HCT116 (cell line): ENCODE measurements at regions not wholly inside any gene's neighbourhood (a gene's known extent, or its start where the extent isn't known, plus 50 kb on each side); places are given as distances from the start of the nearest gene placed in this dataset.

ENCODE experiments used
- ATAC-seq: fragments of 200-7000 bp; cut with Tn5 transposase; 2 replicates; pipeline ENCODE4 v1.9.1; 2020; ENCODE audit warnings: mild to moderate bottlenecking, moderate library complexity
- BruUV-seq: library from RNA; stranded (reverse); fragments of 400-500 nt; replicated peaks from 2 replicates; lab custom pipeline; 2021; lab: Mats Ljungman, UMichigan
- CTCF ChIA-PET: fragments of 300-600 bp; sonication (Branson Sonifier 250); formaldehyde crosslinking; loops from one replicate; lab custom pipeline; 2021; ENCODE audit warnings: antibody characterized with exemption; lab: Charles Lee
- POLR2A ChIA-PET: fragments of 300-600, 350-600 bp; sonication (Branson Sonifier 250); formaldehyde crosslinking; loops from one replicate; lab custom pipeline; 2021; ENCODE audit warnings: antibody characterized with exemption; lab: Charles Lee
- RAD21 ChIA-PET, 2 experiments: fragments of 300-600 bp; sonication (Branson Sonifier 250); formaldehyde crosslinking; loops; one replicate each; lab custom pipeline; 2023; ENCODE audit warnings: low total read pairs in 2 of 2; ENCODE audit not compliant: uncharacterized antibody in 2 of 2, unreplicated experiment in 2 of 2, low non-redundant PET in 1 of 2; lab: Charles Lee
- DNase-seq: peaks from one replicate; pipeline ENCODE4 v3.0.0-alpha.2; 2010; ENCODE audit warnings: low read depth, low spot score
- H2AFZ ChIP-seq: fragments of 200-600 bp; shearing (Covaris generic), sonication (generic); 2 replicates; pipeline ENCODE4 v1.6.1; 2017; ENCODE audit warnings: low read depth, mixed run types, mixed read lengths, antibody characterized with exemption, low read length; ENCODE audit not compliant: poor library complexity, severe bottlenecking
- H3K27ac ChIP-seq: 2 replicates; pipeline ENCODE4 v1.5.1; 2012; ENCODE audit warnings: low read depth, low read length
- H3K27me3 ChIP-seq: fragments of 200-600 bp; sonication (generic); 2 replicates; pipeline ENCODE4 v1.6.1; 2016; ENCODE audit warnings: mixed run types, low read length, mixed read lengths; ENCODE audit not compliant: insufficient read depth
- H3K36me3 ChIP-seq, 2 experiments: fragments of 200-500 bp in 1 of 2; fragments of 200-600 bp in 1 of 2; sonication (Bioruptor generic) in 1 of 2; sonication (generic) in 1 of 2; 2 replicates each; pipeline versions ENCODE4 v1.5.1 to v1.6.1; 2014 to 2016; ENCODE audit warnings: low read length in 2 of 2, inconsistent platforms in 1 of 2, mixed read lengths in 1 of 2, mixed run types in 1 of 2; ENCODE audit not compliant: insufficient read depth in 2 of 2, control insufficient read depth in 1 of 2
- H3K4me1 ChIP-seq, 2 experiments: fragments of 200-600 bp in 1 of 2; sonication (generic) in 1 of 2; 2 replicates each; pipeline versions ENCODE4 v1.5.1 to v1.6.1; 2012 to 2017; ENCODE audit warnings: low read length in 2 of 2, inconsistent platforms in 1 of 2, mild to moderate bottlenecking in 1 of 2, mixed read lengths in 1 of 2, mixed run types in 1 of 2, moderate library complexity in 1 of 2; ENCODE audit not compliant: insufficient read depth in 2 of 2, control insufficient read depth in 1 of 2
- H3K4me2 ChIP-seq: fragments of 200-600 bp; sonication (generic); 2 replicates; pipeline ENCODE4 v1.6.1; 2017; ENCODE audit warnings: mixed run types, low read length, mixed read lengths
- H3K4me3 ChIP-seq, 2 experiments: fragments of 200-600 bp in 1 of 2; sonication (generic) in 1 of 2; replicated peaks in 1 of 2; 2 replicates each; pipeline ENCODE4 v1.5.1; 2011 to 2016; ENCODE audit warnings: low read length in 2 of 2, control low read depth in 1 of 2, low read depth in 1 of 2, mild to moderate bottlenecking in 1 of 2, mixed read lengths in 1 of 2, mixed run types in 1 of 2
- H3K79me2 ChIP-seq: fragments of 200-600 bp; sonication (generic); 2 replicates; pipeline ENCODE4 v1.6.1; 2017; ENCODE audit warnings: mild to moderate bottlenecking, mixed run types, low read length, moderate library complexity, mixed read lengths; ENCODE audit not compliant: insufficient read depth
- H3K9ac ChIP-seq: fragments of 200-600 bp; sonication (generic); 2 replicates; pipeline ENCODE4 v1.6.1; 2016; ENCODE audit warnings: low read length, mixed read lengths
- H3K9me2 ChIP-seq: fragments of 200-600 bp; sonication (generic), shearing (Covaris generic); 2 replicates; pipeline ENCODE4 v1.6.1; 2017; ENCODE audit warnings: mixed run types, mild to moderate bottlenecking, moderate library complexity; ENCODE audit not compliant: insufficient read depth
- H3K9me3 ChIP-seq, 2 experiments: fragments of 200-500 bp in 1 of 2; fragments of 200-600 bp in 1 of 2; sonication (Bioruptor generic) in 1 of 2; sonication (generic) in 1 of 2; 2 replicates each; pipeline ENCODE4 v1.6.1; 2014 to 2017; ENCODE audit warnings: low read length in 2 of 2, mixed read lengths in 2 of 2, inconsistent platforms in 1 of 2, low read depth in 1 of 2, mild to moderate bottlenecking in 1 of 2, mixed run types in 1 of 2, moderate library complexity in 1 of 2; ENCODE audit not compliant: control insufficient read depth in 1 of 2, insufficient read depth in 1 of 2
- H4K20me1 ChIP-seq: fragments of 200-600 bp; sonication (generic), shearing (Covaris generic); 2 replicates; pipeline ENCODE4 v1.6.1; 2017; ENCODE audit warnings: mixed run types, mild to moderate bottlenecking, moderate library complexity; ENCODE audit not compliant: insufficient read depth
- CEBPB ChIP-seq: IDR thresholded peaks from 2 replicates; pipeline ENCODE4 v1.6.1; 2012; ENCODE audit warnings: low read depth
- EGR1 ChIP-seq: IDR thresholded peaks from 2 replicates; pipeline ENCODE4 v1.6.1; 2012; ENCODE audit warnings: low read depth
- EZH2 ChIP-seq: fragments of 200-600 bp; sonication (generic); IDR thresholded peaks from 2 replicates; pipeline ENCODE4 v1.6.1; 2017; ENCODE audit warnings: antibody characterized with exemption, mixed run types
- RAD21 ChIP-seq: IDR thresholded peaks from 2 replicates; pipeline ENCODE4 v1.6.1; 2012; ENCODE audit warnings: low read depth, mild to moderate bottlenecking
- SRF ChIP-seq: IDR thresholded peaks from 2 replicates; pipeline ENCODE4 v1.6.1; 2012; ENCODE audit warnings: low read depth
- TCF7L2 ChIP-seq: IDR thresholded peaks from 2 replicates; pipeline ENCODE4 v1.7.0; 2011; ENCODE audit warnings: borderline replicate concordance, inconsistent platforms; ENCODE audit not compliant: insufficient read depth, insufficient read length; ENCODE audit errors: extremely low read depth
- ZFX ChIP-seq: fragments of 450-650 bp; IDR thresholded peaks from 2 replicates; pipeline ENCODE4 v1.6.1; 2017
- intact Hi-C: fragments of 100-400 bp; cut with micrococcal nuclease; formaldehyde crosslinking; loops from 2 replicates; pipeline ENCODE4 v1.10.0; 2022
- TF ChIP-seq, protein P1 (sequence below), 3 experiments: fragments of 200-600 bp in 1 of 3; sonication (generic) in 1 of 3; IDR thresholded peaks in 2 of 3; conservative IDR thresholded peaks in 1 of 3; 2 replicates each; pipeline ENCODE4 v1.5.1; 2012 to 2017; ENCODE audit warnings: low read depth in 2 of 3, low read length in 2 of 3, antibody characterized with exemption in 1 of 3, borderline replicate concordance in 1 of 3, control low read depth in 1 of 3, mild to moderate bottlenecking in 1 of 3, mixed read lengths in 1 of 3, mixed run types in 1 of 3, moderate library complexity in 1 of 3; ENCODE audit not compliant: insufficient read depth in 1 of 3
- TF ChIP-seq, protein P2 (sequence below): IDR thresholded peaks from 2 replicates; pipeline ENCODE4 v1.6.1; 2012; ENCODE audit warnings: low read depth

DNA sequence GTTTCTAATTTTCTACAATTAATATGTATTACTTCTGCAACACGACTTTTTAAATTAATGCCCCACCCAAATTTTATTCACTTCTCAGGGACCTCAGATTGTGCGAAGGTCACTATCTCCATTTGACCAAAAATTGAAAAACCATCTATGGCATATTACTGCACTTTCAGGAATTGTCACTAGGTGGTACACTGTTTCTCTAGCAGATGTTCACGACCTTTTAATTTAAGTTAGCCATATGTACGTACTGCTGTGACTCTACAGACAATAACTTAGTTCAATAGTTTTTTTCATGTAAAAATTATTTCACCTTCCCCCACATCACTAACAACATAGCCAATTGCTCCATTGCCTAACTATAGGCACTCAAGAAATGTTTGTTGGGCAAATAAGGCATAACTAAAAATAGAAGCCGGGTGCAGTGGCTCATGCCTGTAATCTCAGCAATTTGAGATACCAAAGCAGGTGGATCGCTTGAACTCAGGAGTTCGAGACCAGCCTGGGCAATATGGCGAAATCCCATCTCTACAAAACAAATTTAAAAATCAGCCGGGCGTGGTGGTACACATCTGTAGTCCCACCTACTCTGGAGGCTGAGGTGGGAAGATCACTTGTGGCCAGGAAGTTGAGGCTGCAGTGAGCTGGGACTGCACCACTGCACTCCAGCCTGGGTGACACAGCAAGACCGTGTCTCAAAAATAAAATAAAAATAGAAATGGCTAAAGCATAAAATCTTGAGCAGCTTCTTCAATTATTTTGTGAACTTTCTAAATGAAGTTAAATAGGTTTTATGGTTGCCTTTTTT, 75.7 kb upstream of the PKN2 start:
- 0 out of 2 replicates have a peak, but pooled peaks have one; percentile 26 for TF ChIP-seq SRF
- TF ChIP-seq, protein P1, sequence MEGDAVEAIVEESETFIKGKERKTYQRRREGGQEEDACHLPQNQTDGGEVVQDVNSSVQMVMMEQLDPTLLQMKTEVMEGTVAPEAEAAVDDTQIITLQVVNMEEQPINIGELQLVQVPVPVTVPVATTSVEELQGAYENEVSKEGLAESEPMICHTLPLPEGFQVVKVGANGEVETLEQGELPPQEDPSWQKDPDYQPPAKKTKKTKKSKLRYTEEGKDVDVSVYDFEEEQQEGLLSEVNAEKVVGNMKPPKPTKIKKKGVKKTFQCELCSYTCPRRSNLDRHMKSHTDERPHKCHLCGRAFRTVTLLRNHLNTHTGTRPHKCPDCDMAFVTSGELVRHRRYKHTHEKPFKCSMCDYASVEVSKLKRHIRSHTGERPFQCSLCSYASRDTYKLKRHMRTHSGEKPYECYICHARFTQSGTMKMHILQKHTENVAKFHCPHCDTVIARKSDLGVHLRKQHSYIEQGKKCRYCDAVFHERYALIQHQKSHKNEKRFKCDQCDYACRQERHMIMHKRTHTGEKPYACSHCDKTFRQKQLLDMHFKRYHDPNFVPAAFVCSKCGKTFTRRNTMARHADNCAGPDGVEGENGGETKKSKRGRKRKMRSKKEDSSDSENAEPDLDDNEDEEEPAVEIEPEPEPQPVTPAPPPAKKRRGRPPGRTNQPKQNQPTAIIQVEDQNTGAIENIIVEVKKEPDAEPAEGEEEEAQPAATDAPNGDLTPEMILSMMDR (IDR thresholded peaks at IDR 0.05 in 2 of 3, conservative IDR thresholded peaks at IDR 0.05 in 1 of 3; ENCODE audit: borderline replicate concordance in 1 of 3, insufficient read depth in 1 of 3, low read depth in 2 of 3, low read length in 2 of 3): peak; percentile 32 to 69 (median 64); a peak in 5 of 6 replicates
- TF ChIP-seq, protein P2, sequence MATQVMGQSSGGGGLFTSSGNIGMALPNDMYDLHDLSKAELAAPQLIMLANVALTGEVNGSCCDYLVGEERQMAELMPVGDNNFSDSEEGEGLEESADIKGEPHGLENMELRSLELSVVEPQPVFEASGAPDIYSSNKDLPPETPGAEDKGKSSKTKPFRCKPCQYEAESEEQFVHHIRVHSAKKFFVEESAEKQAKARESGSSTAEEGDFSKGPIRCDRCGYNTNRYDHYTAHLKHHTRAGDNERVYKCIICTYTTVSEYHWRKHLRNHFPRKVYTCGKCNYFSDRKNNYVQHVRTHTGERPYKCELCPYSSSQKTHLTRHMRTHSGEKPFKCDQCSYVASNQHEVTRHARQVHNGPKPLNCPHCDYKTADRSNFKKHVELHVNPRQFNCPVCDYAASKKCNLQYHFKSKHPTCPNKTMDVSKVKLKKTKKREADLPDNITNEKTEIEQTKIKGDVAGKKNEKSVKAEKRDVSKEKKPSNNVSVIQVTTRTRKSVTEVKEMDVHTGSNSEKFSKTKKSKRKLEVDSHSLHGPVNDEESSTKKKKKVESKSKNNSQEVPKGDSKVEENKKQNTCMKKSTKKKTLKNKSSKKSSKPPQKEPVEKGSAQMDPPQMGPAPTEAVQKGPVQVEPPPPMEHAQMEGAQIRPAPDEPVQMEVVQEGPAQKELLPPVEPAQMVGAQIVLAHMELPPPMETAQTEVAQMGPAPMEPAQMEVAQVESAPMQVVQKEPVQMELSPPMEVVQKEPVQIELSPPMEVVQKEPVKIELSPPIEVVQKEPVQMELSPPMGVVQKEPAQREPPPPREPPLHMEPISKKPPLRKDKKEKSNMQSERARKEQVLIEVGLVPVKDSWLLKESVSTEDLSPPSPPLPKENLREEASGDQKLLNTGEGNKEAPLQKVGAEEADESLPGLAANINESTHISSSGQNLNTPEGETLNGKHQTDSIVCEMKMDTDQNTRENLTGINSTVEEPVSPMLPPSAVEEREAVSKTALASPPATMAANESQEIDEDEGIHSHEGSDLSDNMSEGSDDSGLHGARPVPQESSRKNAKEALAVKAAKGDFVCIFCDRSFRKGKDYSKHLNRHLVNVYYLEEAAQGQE: no peak
- no peak for TF ChIP-seq CEBPB
- TF ChIP-seq TCF7L2: no peak
- no peak for TF ChIP-seq EGR1
- peak; percentile 58 for TF ChIP-seq RAD21
- no peak for TF ChIP-seq EZH2
- TF ChIP-seq ZFX: no peak
- RAD21 ChIA-PET: no interaction called here
- H3K9me3 ChIP-seq: no peaks in the 10 kb centered on the region
- CTCF ChIA-PET: no interaction called here
- peak; percentile 32 for DNase-seq
- BruUV-seq: no TSS peak
- no peaks in the 10 kb centered on the region for H3K79me2 ChIP-seq
- no peak overlapping the region for H3K9ac ChIP-seq
- peak; percentile 82 for ATAC-seq
- H3K4me1 ChIP-seq: peaks cover 3 to 18% of the 10 kb centered on the region in 2 experiments; a peak in 3 of 4 replicates
- H3K4me2 ChIP-seq: peak overlapping the region; percentile 47
- H4K20me1 ChIP-seq: no peaks in the 10 kb centered on the region
- no peak overlapping the region for H3K27ac ChIP-seq
- intact Hi-C loops: loop anchor here (2.0 to 10.0 kb wide), 2 partner anchors 268 to 1474 kb away; no protein-coding TSS in a partner anchor
- no peak overlapping the region for H3K4me3 ChIP-seq
- H3K36me3 ChIP-seq: no peaks in the 10 kb centered on the region
- peak overlapping the region; percentile 96 for H2AFZ ChIP-seq
- H3K9me2 ChIP-seq: no peaks in the 10 kb centered on the region
- POLR2A ChIA-PET: no interaction called here
- no peaks in the 10 kb centered on the region for H3K27me3 ChIP-seq
